ENCODE measurements at regions not wholly inside any gene's neighbourhood (a gene's known extent, or its start where the extent isn't known, plus 50 kb on each side); places are given as distances from the start of the nearest gene placed in this dataset.

DNA sequence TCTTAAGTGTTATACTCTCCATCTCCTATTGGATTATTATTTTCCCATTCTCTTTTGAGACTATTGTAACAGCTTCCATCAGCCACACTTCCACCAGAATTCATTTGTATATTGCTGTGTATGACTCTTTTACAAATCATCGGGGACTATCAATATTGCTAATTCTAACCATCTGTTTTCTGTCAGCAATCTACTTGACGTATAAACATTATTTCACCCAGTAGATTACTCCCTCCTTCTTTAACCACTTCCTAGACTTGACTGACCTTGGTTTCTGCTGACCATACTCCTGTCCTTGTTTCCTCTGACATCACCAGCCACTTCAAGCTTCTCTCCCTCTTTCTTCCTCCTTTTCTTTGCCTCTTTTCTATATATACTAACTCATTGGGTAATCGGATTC, 402.9 kb downstream of the PCDH18 start:
- TF ChIP-seq, protein P1, sequence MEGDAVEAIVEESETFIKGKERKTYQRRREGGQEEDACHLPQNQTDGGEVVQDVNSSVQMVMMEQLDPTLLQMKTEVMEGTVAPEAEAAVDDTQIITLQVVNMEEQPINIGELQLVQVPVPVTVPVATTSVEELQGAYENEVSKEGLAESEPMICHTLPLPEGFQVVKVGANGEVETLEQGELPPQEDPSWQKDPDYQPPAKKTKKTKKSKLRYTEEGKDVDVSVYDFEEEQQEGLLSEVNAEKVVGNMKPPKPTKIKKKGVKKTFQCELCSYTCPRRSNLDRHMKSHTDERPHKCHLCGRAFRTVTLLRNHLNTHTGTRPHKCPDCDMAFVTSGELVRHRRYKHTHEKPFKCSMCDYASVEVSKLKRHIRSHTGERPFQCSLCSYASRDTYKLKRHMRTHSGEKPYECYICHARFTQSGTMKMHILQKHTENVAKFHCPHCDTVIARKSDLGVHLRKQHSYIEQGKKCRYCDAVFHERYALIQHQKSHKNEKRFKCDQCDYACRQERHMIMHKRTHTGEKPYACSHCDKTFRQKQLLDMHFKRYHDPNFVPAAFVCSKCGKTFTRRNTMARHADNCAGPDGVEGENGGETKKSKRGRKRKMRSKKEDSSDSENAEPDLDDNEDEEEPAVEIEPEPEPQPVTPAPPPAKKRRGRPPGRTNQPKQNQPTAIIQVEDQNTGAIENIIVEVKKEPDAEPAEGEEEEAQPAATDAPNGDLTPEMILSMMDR (conservative IDR thresholded peaks at IDR 0.05 in 1 of 2, IDR thresholded peaks at IDR 0.05 in 1 of 2; ENCODE audit: low read depth in 1 of 2, low read length in 2 of 2): no peak
- no peak for TF ChIP-seq EZH2 (IDR thresholded peaks at IDR 0.05; ENCODE audit: low read length, missing control alignments)

Measured in fibroblast of lung (primary cell).